ENCODE measurements at regions not wholly inside any gene's neighbourhood (a gene's known extent, or its start where the extent isn't known, plus 50 kb on each side); places are given as distances from the start of the nearest gene placed in this dataset.

DNA sequence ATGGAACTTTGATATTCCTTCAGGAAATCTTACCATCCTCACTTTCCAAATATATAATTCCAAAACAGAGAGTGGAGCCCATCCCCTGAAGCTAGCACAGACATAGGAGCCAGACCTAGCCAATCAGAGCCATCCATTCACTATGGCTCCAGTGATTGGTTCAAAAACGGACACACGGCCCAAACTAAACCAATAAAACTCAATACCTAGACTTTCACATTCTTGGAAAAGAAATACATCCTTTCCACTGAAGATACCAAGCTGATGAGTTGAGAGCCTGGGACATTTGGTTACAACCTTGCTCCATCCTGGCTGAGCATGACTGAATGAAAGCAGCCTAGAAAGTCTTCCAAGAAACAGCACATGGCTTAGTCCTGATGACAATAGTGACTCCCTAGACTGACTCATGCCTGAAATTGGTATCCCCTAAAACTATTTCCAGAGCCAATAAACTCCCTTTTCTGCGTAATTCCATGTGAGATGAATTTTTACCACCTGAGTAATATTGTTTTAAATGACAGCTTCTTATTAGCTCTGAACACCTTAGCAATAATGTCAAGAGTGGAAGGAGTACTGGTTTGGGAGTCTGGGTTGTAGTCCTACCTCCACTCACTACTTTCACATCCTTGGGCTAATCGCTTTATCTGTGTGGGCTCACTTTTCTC is 189.6 kb upstream of the LNX1 start:
- no peak for DNase-seq (ENCODE audit: low read depth in 2 of 2)
- Histone ChIP-seq H3K27ac (ENCODE audit: insufficient read depth, low read length) (peak overlapping the region; percentile 33), H3K9me3 (ENCODE audit: control insufficient read depth, insufficient read depth, low read depth, low read length) (no peaks in the 10 kb centered on the region), H3K36me3 (ENCODE audit: control insufficient read depth, insufficient read depth, low read length) (no peaks in the 10 kb centered on the region), H3K27me3 (ENCODE audit: control insufficient read depth, insufficient read depth, low read length) (no peaks in the 10 kb centered on the region), H4K20me1 (ENCODE audit: control insufficient read depth, extremely low read depth, insufficient read depth, low read length) (no peaks in the 10 kb centered on the region), H3K9ac (ENCODE audit: insufficient read depth, low read length) (no peak overlapping the region), H3K4me3 (replicated peaks in 1 of 4; ENCODE audit: control extremely low read depth in 1 of 4, insufficient read depth in 1 of 4, low read depth in 3 of 4, low read length in 4 of 4) (no peak overlapping the region), H2AFZ (ENCODE audit: low read length) (no peak overlapping the region), H3K4me2 (ENCODE audit: extremely low read depth, insufficient read depth, low read length) (peak overlapping the region; percentile 20), H3K4me1 (ENCODE audit: control insufficient read depth, extremely low read depth, insufficient read depth, low read length) (peaks cover 11% of the 10 kb centered on the region), H3K79me2 (ENCODE audit: control insufficient read depth, insufficient read depth, low read length) (no peaks in the 10 kb centered on the region)
- TF ChIP-seq CTCF (conservative IDR thresholded peaks at IDR 0.05 in 1 of 2, IDR thresholded peaks at IDR 0.05 in 1 of 2; ENCODE audit: low read depth in 1 of 2, low read length in 2 of 2) (no peak), EZH2 (IDR thresholded peaks at IDR 0.05; ENCODE audit: low read length, missing control alignments) (no peak)

DNA sequence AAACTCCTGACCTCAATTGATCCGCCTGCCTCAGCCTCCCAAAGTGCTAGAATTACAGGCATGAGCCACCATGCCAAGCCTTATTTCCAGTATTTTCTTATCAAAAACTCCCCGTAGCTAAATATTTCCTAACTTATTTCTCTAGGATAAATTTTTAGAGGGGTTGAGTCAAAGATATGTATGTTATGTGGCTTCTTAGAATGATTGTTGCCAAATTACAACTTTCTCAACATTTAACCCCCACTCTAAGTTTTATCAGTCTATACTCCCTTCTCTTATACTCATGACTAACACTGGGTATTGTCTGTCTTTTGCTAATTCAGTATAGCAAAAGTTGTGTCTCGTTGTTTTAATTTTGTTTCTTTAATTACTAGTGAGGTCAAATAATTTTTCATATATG is 187.7 kb upstream of the LNX1 start:
- H3K4me2 ChIP-seq (ENCODE audit: extremely low read depth, insufficient read depth, low read length), result no peak overlapping the region
- TF ChIP-seq EZH2 (IDR thresholded peaks at IDR 0.05; ENCODE audit: low read length, missing control alignments) (no peak), CTCF (conservative IDR thresholded peaks at IDR 0.05 in 1 of 2, IDR thresholded peaks at IDR 0.05 in 1 of 2; ENCODE audit: low read depth in 1 of 2, low read length in 2 of 2) (no peak)
- no peak overlapping the region for H3K4me3 ChIP-seq (replicated peaks in 1 of 4; ENCODE audit: control extremely low read depth in 1 of 4, insufficient read depth in 1 of 4, low read depth in 3 of 4, low read length in 4 of 4)
- H3K36me3 ChIP-seq (ENCODE audit: control insufficient read depth, insufficient read depth, low read length), result no peaks in the 10 kb centered on the region
- H3K27me3 ChIP-seq (ENCODE audit: control insufficient read depth, insufficient read depth, low read length), result no peaks in the 10 kb centered on the region
- no peaks in the 10 kb centered on the region for H3K79me2 ChIP-seq (ENCODE audit: control insufficient read depth, insufficient read depth, low read length)
- no peaks in the 10 kb centered on the region for H4K20me1 ChIP-seq (ENCODE audit: control insufficient read depth, extremely low read depth, insufficient read depth, low read length)
- no peak overlapping the region for H2AFZ ChIP-seq (ENCODE audit: low read length)
- DNase-seq (ENCODE audit: low read depth in 2 of 2), result no peak
- H3K9me3 ChIP-seq (ENCODE audit: control insufficient read depth, insufficient read depth, low read depth, low read length), result no peaks in the 10 kb centered on the region
- H3K9ac ChIP-seq (ENCODE audit: insufficient read depth, low read length), result no peak overlapping the region
- H3K27ac ChIP-seq (ENCODE audit: insufficient read depth, low read length), result no peak overlapping the region
- H3K4me1 ChIP-seq (ENCODE audit: control insufficient read depth, extremely low read depth, insufficient read depth, low read length), result peaks cover 10% of the 10 kb centered on the region

- Histone ChIP-seq H3K27ac (ENCODE audit: insufficient read depth, low read length) (no peak overlapping the region), H3K36me3 (ENCODE audit: control insufficient read depth, insufficient read depth, low read length) (no peaks in the 10 kb centered on the region), H2AFZ (ENCODE audit: low read length) (peak overlapping the region; percentile 40), H3K27me3 (ENCODE audit: control insufficient read depth, insufficient read depth, low read length) (no peaks in the 10 kb centered on the region), H3K79me2 (ENCODE audit: control insufficient read depth, insufficient read depth, low read length) (no peaks in the 10 kb centered on the region), H3K4me2 (ENCODE audit: extremely low read depth, insufficient read depth, low read length) (peak overlapping the region; percentile 23), H3K4me3 (replicated peaks in 1 of 4; ENCODE audit: control extremely low read depth in 1 of 4, insufficient read depth in 1 of 4, low read depth in 3 of 4, low read length in 4 of 4) (no peak overlapping the region), H3K4me1 (ENCODE audit: control insufficient read depth, extremely low read depth, insufficient read depth, low read length) (peaks cover 10% of the 10 kb centered on the region), H4K20me1 (ENCODE audit: control insufficient read depth, extremely low read depth, insufficient read depth, low read length) (no peaks in the 10 kb centered on the region), H3K9ac (ENCODE audit: insufficient read depth, low read length) (no peak overlapping the region), H3K9me3 (ENCODE audit: control insufficient read depth, insufficient read depth, low read depth, low read length) (no peaks in the 10 kb centered on the region)
- no peak for TF ChIP-seq CTCF (conservative IDR thresholded peaks at IDR 0.05 in 1 of 2, IDR thresholded peaks at IDR 0.05 in 1 of 2; ENCODE audit: low read depth in 1 of 2, low read length in 2 of 2)
- no peak for TF ChIP-seq EZH2 (IDR thresholded peaks at IDR 0.05; ENCODE audit: low read length, missing control alignments)
- DNase-seq (ENCODE audit: low read depth in 2 of 2), result no peak
Measured at GRCh38 chr4:53778155-53778554, 186.9 kb upstream of the LNX1 start.
